ENCODE measurements at regions not wholly inside any gene's neighbourhood (a gene's known extent, or its start where the extent isn't known, plus 50 kb on each side); places are given as distances from the start of the nearest gene placed in this dataset.

- TF ChIP-seq POLR2A (IDR thresholded peaks at IDR 0.05; ENCODE audit: low read length) (no peak), GATA1 (IDR thresholded peaks at IDR 0.05; ENCODE audit: low read depth, low read length) (no peak)
Measured at GRCh38 chr22:34278121-34278520, 357.8 kb upstream of the LARGE1 start.

All from erythroblast (primary cell).